Mucosa of descending colon (tissue), 3 donors: ENCODE measurements at regions not wholly inside any gene's neighbourhood (a gene's known extent, or its start where the extent isn't known, plus 50 kb on each side); places are given as distances from the start of the nearest gene placed in this dataset.
"Not testable (repeated sequence)": the region's sequence is repeated elsewhere in the genome, so short reads cannot be mapped to it uniquely, and the experiment has no call there.

Experiments
- ATAC-seq: fragments of 200-7000 bp; cut with Tn5 transposase; one replicate; pipeline ENCODE4 v1.9.1; 2020; ENCODE audit warnings: mild to moderate bottlenecking, moderate library complexity
- DNase-seq, 3 donors: peaks; one replicate each; pipeline ENCODE4 v3.0.0-alpha.2; 2020
- H3K36me3 ChIP-seq: fragments of 200-600 bp; one replicate; pipeline ENCODE4 v1.8.0; 2021; ENCODE audit warnings: low read depth, mild to moderate bottlenecking
- H3K4me1 ChIP-seq: fragments of 200-600 bp; one replicate; pipeline ENCODE4 v1.8.0; 2021; ENCODE audit warnings: low read depth, mild to moderate bottlenecking
- H3K4me3 ChIP-seq: fragments of 200-600 bp; one replicate; pipeline ENCODE4 v1.8.0; 2021; ENCODE audit warnings: mild to moderate bottlenecking
- H3K9me3 ChIP-seq: fragments of 200-600 bp; one replicate; pipeline ENCODE4 v1.8.0; 2021; ENCODE audit warnings: mild to moderate bottlenecking
- CTCF ChIP-seq: fragments of 200-600 bp; IDR thresholded peaks from one replicate; pipeline ENCODE4 v1.8.0; 2022; ENCODE audit warnings: antibody characterized with exemption, mild to moderate bottlenecking
- intact Hi-C, 2 donors: fragments of 100-400 bp; cut with DNase I in 1 of 2; cut with micrococcal nuclease in 1 of 2; formaldehyde crosslinking; loops; one replicate each; pipeline versions ENCODE4 v1.11.0 to v1.11.1; 2022; cut with DNase I, micrococcal nuclease
- donor health status: DM: no; HTN: no; CAD: no; lungs with moderate emphysema.
- donor health status: DM: no; HTN: no; CAD: no.
- donor health status: DM: no; HTN: yes; CAD: no.

GRCh38 chr3:177338697-177339219, 141.5 kb upstream of the TBL1XR1 start:
- peaks cover 56% of the 10 kb centered on the region for H3K4me1 ChIP-seq
- peaks cover 4% of the 10 kb centered on the region for H3K36me3 ChIP-seq
- DNase-seq (peak in 1 of 3 donors; percentile 62), ATAC-seq (peak; percentile 87)
- intact Hi-C loops: loop anchor here in 1 of 2 donors (5.0 kb wide), 1 partner anchor 36 kb away; no protein-coding TSS in a partner anchor
- no peak for TF ChIP-seq CTCF
- H3K9me3 ChIP-seq: no peaks in the 10 kb centered on the region
- H3K4me3 ChIP-seq: no peak overlapping the region

GRCh38 chr3:177339220-177339703, 142.0 kb upstream of the TBL1XR1 start:
- not testable (repeated sequence) for H3K36me3 ChIP-seq, DNase-seq, H3K4me3 ChIP-seq, H3K9me3 ChIP-seq
- intact Hi-C loops: loop anchor here in 1 of 2 donors (5.0 kb wide), 1 partner anchor 37 kb away; no protein-coding TSS in a partner anchor
- ATAC-seq: peak; percentile 40
- peaks cover 55% of the 10 kb centered on the region for H3K4me1 ChIP-seq

DNA sequence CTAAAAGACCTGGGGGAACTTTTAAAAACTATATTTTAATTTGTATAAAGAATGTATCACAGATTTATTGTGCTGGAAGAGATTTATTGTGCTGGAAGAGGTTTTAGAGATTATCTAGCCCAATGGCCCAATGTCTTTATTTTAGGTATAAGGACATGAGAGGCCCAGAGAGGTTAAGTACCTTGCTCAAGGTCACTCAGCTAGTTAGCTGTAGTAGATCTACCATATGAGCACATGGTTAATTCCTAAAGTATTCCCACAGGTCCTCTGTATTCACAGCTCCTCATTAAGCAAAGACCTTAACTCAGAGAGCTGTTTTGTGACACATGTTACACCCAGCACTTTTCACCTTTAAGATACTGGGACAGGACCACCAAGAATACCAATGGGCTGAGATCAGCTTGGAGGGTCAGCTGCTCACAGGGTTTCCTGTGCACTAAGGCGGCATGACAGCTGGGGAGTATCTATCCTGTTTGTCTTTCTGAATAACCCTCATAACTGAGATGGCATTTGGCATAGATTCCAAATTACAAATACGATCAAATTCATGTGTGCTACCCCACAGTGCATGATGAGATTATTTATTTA, 143.1 kb upstream of the TBL1XR1 start:
- TF ChIP-seq CTCF: no peak
- H3K36me3 ChIP-seq: peaks cover 4% of the 10 kb centered on the region
- H3K4me1 ChIP-seq: peaks cover 54% of the 10 kb centered on the region
- H3K4me3 ChIP-seq: no peak overlapping the region
- ATAC-seq (no peak), DNase-seq (no peak)
- intact Hi-C loops: no loop called here
- no peaks in the 10 kb centered on the region for H3K9me3 ChIP-seq

GRCh38 chr3:177341736-177342419, 144.6 kb upstream of the TBL1XR1 start:
- H3K9me3 ChIP-seq: no peaks in the 10 kb centered on the region
- peaks cover 50% of the 10 kb centered on the region for H3K4me1 ChIP-seq
- DNase-seq (no peak), ATAC-seq (no peak)
- H3K36me3 ChIP-seq: no peaks in the 10 kb centered on the region
- intact Hi-C loops: no loop called here
- no peak overlapping the region for H3K4me3 ChIP-seq
- no peak for TF ChIP-seq CTCF

DNA sequence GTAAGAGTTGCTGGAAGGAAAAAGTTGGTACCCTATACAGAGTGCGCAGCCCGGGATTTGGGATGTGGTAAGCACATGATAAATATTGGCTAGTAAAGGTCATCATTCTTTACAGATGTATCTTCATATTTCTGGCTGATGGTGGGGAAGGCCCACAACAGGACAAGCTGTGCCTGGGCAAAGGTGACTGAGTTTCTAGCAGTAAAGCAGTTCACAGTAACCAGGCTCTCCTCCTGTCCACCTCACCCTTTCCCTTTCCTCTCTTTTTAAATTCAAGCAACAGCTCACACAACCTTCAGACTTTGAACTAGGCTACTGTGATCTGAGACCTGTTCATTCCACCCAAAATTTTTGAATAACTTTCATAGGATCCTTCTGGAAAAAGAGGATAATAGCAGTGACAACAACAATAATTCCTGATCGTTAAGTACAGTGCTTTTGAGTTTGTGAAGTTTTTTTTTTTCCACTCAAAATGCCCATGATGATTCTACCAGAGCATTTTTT, 145.9 kb upstream of the TBL1XR1 start:
- no peak overlapping the region for H3K4me3 ChIP-seq
- no peaks in the 10 kb centered on the region for H3K9me3 ChIP-seq
- H3K4me1 ChIP-seq: peaks cover 38% of the 10 kb centered on the region
- intact Hi-C loops: no loop called here
- ATAC-seq (peak; percentile 34), DNase-seq (no peak)
- no peaks in the 10 kb centered on the region for H3K36me3 ChIP-seq
- no peak for TF ChIP-seq CTCF
